H1 (cell line): ENCODE measurements at regions not wholly inside any gene's neighbourhood (a gene's known extent, or its start where the extent isn't known, plus 50 kb on each side); places are given as distances from the start of the nearest gene placed in this dataset.
"Not testable (repeated sequence)": the region's sequence is repeated elsewhere in the genome, so short reads cannot be mapped to it uniquely, and the experiment has no call there.

Experiments
- CTCF ChIA-PET: fragments of 300-600 bp; sonication (Branson Sonifier 250); formaldehyde crosslinking; loops from one replicate; lab custom pipeline; 2021; ENCODE audit not compliant: partially characterized antibody; lab: Charles Lee
- POLR2A ChIA-PET: fragments of 300-600 bp; sonication (Branson Sonifier 250); formaldehyde crosslinking; loops from one replicate; lab custom pipeline; 2021; ENCODE audit warnings: inconsistent platforms; ENCODE audit not compliant: partially characterized antibody; lab: Charles Lee
- DNase-seq, 2 experiments: peaks; one replicate each; pipeline versions ENCODE4 v3.0.0 to v3.0.0-alpha.2; 2010 to 2022; ENCODE audit warnings: low spot score in 2 of 2, low read depth in 1 of 2, mixed read lengths in 1 of 2
- FAIRE-seq: peaks from 2 replicates; lab custom pipeline; 2011; peaks lifted over from hg19 to GRCh38; lab: Jason Lieb, UNC
- H2AFZ ChIP-seq: 2 replicates; pipeline ENCODE4 v1.8.1; 2012; ENCODE audit warnings: low read length, inconsistent platforms
- H2AK5ac ChIP-seq: 2 replicates; pipeline ENCODE4 v1.6.1; 2013; ENCODE audit warnings: low read depth, low read length
- H2BK120ac ChIP-seq: replicated peaks from 2 replicates; pipeline ENCODE3; 2013; ENCODE audit warnings: low read depth, low read length, inconsistent platforms
- H2BK12ac ChIP-seq: 2 replicates; pipeline ENCODE4 v1.6.1; 2013; ENCODE audit warnings: low read depth, low read length
- H2BK15ac ChIP-seq: 2 replicates; pipeline ENCODE4 v1.6.1; 2013; ENCODE audit warnings: low read length
- H2BK20ac ChIP-seq: 2 replicates; pipeline ENCODE4 v1.6.1; 2013; ENCODE audit warnings: low read length
- H2BK5ac ChIP-seq: 2 replicates; pipeline ENCODE4 v1.6.1; 2013; ENCODE audit warnings: low read depth, low read length
- H3K14ac ChIP-seq: 2 replicates; pipeline ENCODE4 v1.6.1; 2013; ENCODE audit warnings: inconsistent platforms; ENCODE audit not compliant: insufficient read length
- H3K18ac ChIP-seq: 2 replicates; pipeline ENCODE4 v1.6.1; 2013; ENCODE audit warnings: low read length; ENCODE audit errors: extremely low read depth
- H3K23ac ChIP-seq: 2 replicates; pipeline ENCODE4 v1.6.1; 2013; ENCODE audit warnings: inconsistent platforms; ENCODE audit not compliant: insufficient read length
- H3K23me2 ChIP-seq: 2 replicates; pipeline ENCODE4 v1.6.1; 2013; ENCODE audit warnings: low read depth, low read length
- H3K27ac ChIP-seq: 2 replicates; pipeline ENCODE4 v1.6.1; 2011; ENCODE audit warnings: low read depth, low read length, inconsistent platforms
- H3K27me3 ChIP-seq, 4 experiments: replicated peaks in 1 of 4; 1 replicate in 1 of 4; 2 replicates in 3 of 4; pipeline versions ENCODE4 v1.6.1 to v1.8.1; 2011 to 2013; ENCODE audit warnings: low read length in 3 of 4, mild to moderate bottlenecking in 3 of 4, inconsistent platforms in 2 of 4, mixed read lengths in 2 of 4, moderate library complexity in 1 of 4; ENCODE audit not compliant: control insufficient read depth in 3 of 4, insufficient read depth in 3 of 4; ENCODE audit errors: extremely low read depth in 1 of 4
- H3K36me3 ChIP-seq, 4 experiments: 2 replicates each; pipeline versions ENCODE4 v1.6.1 to v1.8.1; 2011 to 2013; ENCODE audit warnings: mild to moderate bottlenecking in 4 of 4, low read length in 3 of 4, moderate library complexity in 2 of 4, control low read depth in 1 of 4, inconsistent platforms in 1 of 4; ENCODE audit not compliant: insufficient read depth in 4 of 4, control insufficient read depth in 2 of 4
- H3K4ac ChIP-seq: replicated peaks from 2 replicates; pipeline ENCODE3; 2013; ENCODE audit warnings: low read length, low read depth, mixed read lengths, inconsistent platforms; ENCODE audit not compliant: insufficient read length
- H3K4me1 ChIP-seq, 4 experiments: replicated peaks in 1 of 4; 1 replicate in 1 of 4; 2 replicates in 3 of 4; pipeline versions ENCODE4 v1.6.1 to v1.8.1; 2011 to 2013; ENCODE audit warnings: low read length in 3 of 4, inconsistent platforms in 2 of 4, mixed read lengths in 1 of 4; ENCODE audit not compliant: insufficient read depth in 4 of 4, control insufficient read depth in 3 of 4
- H3K4me2 ChIP-seq, 2 experiments: 2 replicates each; pipeline versions ENCODE4 v1.6.1 to v1.8.1; 2011 to 2013; ENCODE audit warnings: low read depth in 2 of 2, low read length in 2 of 2, control low read depth in 1 of 2, inconsistent platforms in 1 of 2, mild to moderate bottlenecking in 1 of 2; ENCODE audit not compliant: insufficient read depth in 1 of 2
- H3K4me3 ChIP-seq, 4 experiments: fragments of 200-600, 300-600 bp in 1 of 4; sonication (generic), shearing (Covaris generic), sonication (Bioruptor Twin) in 1 of 4; 2 replicates each; pipeline versions ENCODE4 v1.5.1 to v1.8.1; 2011 to 2016; ENCODE audit warnings: low read length in 4 of 4, low read depth in 3 of 4, control low read depth in 2 of 4, inconsistent platforms in 2 of 4, mild to moderate bottlenecking in 2 of 4, mixed read lengths in 1 of 4, moderate library complexity in 1 of 4; ENCODE audit not compliant: insufficient read depth in 2 of 4; ENCODE audit errors: extremely low read depth in 1 of 4
- H3K56ac ChIP-seq: replicated peaks from 2 replicates; pipeline ENCODE3; 2013; ENCODE audit warnings: low read depth, mild to moderate bottlenecking, mixed read lengths, low read length, inconsistent platforms; ENCODE audit not compliant: insufficient read length
- H3K79me1 ChIP-seq: 2 replicates; pipeline ENCODE4 v1.6.1; 2013; ENCODE audit warnings: low read depth, low read length, control low read depth
- H3K79me2 ChIP-seq, 2 experiments: 2 replicates each; pipeline versions ENCODE4 v1.6.1 to v1.8.1; 2012 to 2013; ENCODE audit warnings: low read length in 2 of 2, mild to moderate bottlenecking in 2 of 2, inconsistent platforms in 1 of 2; ENCODE audit not compliant: insufficient read depth in 2 of 2, control insufficient read depth in 1 of 2
- H3K9ac ChIP-seq, 4 experiments: replicated peaks in 1 of 4; 1 replicate in 1 of 4; 2 replicates in 3 of 4; pipeline versions ENCODE4 v1.6.1 to v1.8.1; 2011 to 2013; ENCODE audit warnings: low read depth in 3 of 4, low read length in 3 of 4, control low read depth in 2 of 4, mild to moderate bottlenecking in 2 of 4, moderate library complexity in 2 of 4, inconsistent platforms in 1 of 4; ENCODE audit errors: extremely low read depth in 1 of 4
- H3K9me3 ChIP-seq, 2 experiments: 2 replicates each; pipeline versions ENCODE4 v1.6.1 to v1.8.1; 2012 to 2013; ENCODE audit warnings: mild to moderate bottlenecking in 2 of 2, moderate library complexity in 2 of 2, control low read depth in 1 of 2, inconsistent platforms in 1 of 2, low read depth in 1 of 2, low read length in 1 of 2, mixed read lengths in 1 of 2; ENCODE audit not compliant: insufficient read depth in 2 of 2
- H4K20me1 ChIP-seq, 2 experiments: replicated peaks in 1 of 2; 2 replicates each; pipeline versions ENCODE3 to v1.8.1; 2011 to 2013; ENCODE audit warnings: inconsistent platforms in 2 of 2, low read length in 2 of 2, mild to moderate bottlenecking in 1 of 2; ENCODE audit not compliant: insufficient read depth in 2 of 2, control insufficient read depth in 1 of 2
- H4K5ac ChIP-seq: 2 replicates; pipeline ENCODE4 v1.6.1; 2013; ENCODE audit warnings: low read length, low read depth, mixed read lengths, inconsistent platforms; ENCODE audit not compliant: insufficient read length
- H4K8ac ChIP-seq: 2 replicates; pipeline ENCODE4 v1.8.0; 2013; ENCODE audit warnings: mild to moderate bottlenecking, moderate library complexity, low read length, inconsistent platforms; ENCODE audit not compliant: insufficient read depth; ENCODE audit errors: extremely low read depth
- H4K91ac ChIP-seq: replicated peaks from 2 replicates; pipeline ENCODE3; 2013; ENCODE audit warnings: low read length, mixed read lengths, inconsistent platforms; ENCODE audit not compliant: insufficient read length
- WGBS, 2 experiments: shearing (Covaris generic) in 1 of 2; methylation state at CpG; one replicate each; pipeline versions ENCODE4 v1.1.6 to v1.1.7; 2013 to 2015; ENCODE audit warnings: low lambda C conversion rate in 2 of 2, mixed read lengths in 2 of 2, inconsistent platforms in 1 of 2, low coverage in 1 of 2, missing lambda C conversion rate in 1 of 2; ENCODE audit not compliant: insufficient replicate concordance in 2 of 2, insufficient coverage in 1 of 2, insufficient read length in 1 of 2; ENCODE audit errors: extremely low coverage in 1 of 2, missing lambda C conversion rate in 1 of 2; 5-methylcytosine and 5-hydroxymethylcytosine counted together

DNA sequence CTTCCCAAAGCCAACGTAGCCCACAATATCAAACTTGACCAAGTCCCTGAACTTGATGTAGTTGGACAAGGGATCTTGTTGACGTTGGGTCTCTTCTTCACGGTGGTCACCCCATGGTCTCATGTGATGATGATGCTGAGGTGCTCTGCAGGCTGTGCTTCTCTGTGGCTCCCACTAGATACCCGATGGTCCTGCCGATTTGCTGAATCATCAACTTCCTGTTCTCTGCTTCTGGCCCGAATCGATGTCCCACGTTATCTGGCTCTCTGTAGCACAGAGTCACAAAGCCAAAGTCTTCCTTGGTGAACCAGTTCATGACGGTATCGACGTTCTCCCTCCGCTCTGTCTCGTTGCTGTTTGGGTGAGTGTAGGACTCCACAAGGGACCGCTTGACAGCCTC, 201.0 kb downstream of the ADRA2C start:
- H3K18ac ChIP-seq, H4K91ac ChIP-seq, H3K23me2 ChIP-seq, H2BK5ac ChIP-seq, H3K23ac ChIP-seq, H4K20me1 ChIP-seq, DNase-seq, H3K79me1 ChIP-seq, H3K27ac ChIP-seq, H3K4me2 ChIP-seq, FAIRE-seq, H4K8ac ChIP-seq, H2BK120ac ChIP-seq, H3K9ac ChIP-seq, H3K36me3 ChIP-seq, H2AK5ac ChIP-seq, H3K4me3 ChIP-seq, H4K5ac ChIP-seq, H3K9me3 ChIP-seq, CTCF ChIA-PET, POLR2A ChIA-PET, H2BK15ac ChIP-seq, H3K14ac ChIP-seq, H2AFZ ChIP-seq, H3K4me1 ChIP-seq, H2BK20ac ChIP-seq, H3K27me3 ChIP-seq, H3K4ac ChIP-seq, H3K79me2 ChIP-seq, H3K56ac ChIP-seq: not testable (repeated sequence)
- H2BK12ac ChIP-seq = peak overlapping the region; percentile 60; the same call in 1 of the 2 replicates
- WGBS, 2 experiments = 94% methylated on average over 14 of the region's 14 CpGs; no CpG with 5 or more reads in 1 of the 2 experiments

- not testable (repeated sequence) for DNase-seq, H4K91ac ChIP-seq, H3K4me3 ChIP-seq, H3K18ac ChIP-seq, H3K79me1 ChIP-seq, H4K8ac ChIP-seq, H2BK12ac ChIP-seq, H3K27me3 ChIP-seq, H3K9me3 ChIP-seq, H3K4ac ChIP-seq, H2BK5ac ChIP-seq, H3K23ac ChIP-seq, H2BK20ac ChIP-seq, H4K5ac ChIP-seq, H3K79me2 ChIP-seq, H3K23me2 ChIP-seq, H3K4me1 ChIP-seq, H3K56ac ChIP-seq, H2BK120ac ChIP-seq, H3K27ac ChIP-seq, H4K20me1 ChIP-seq, H2AFZ ChIP-seq, H3K14ac ChIP-seq, H3K9ac ChIP-seq, H3K36me3 ChIP-seq, FAIRE-seq, H2AK5ac ChIP-seq, H2BK15ac ChIP-seq
- ChIA-PET POLR2A (interaction anchor here (0.8 kb wide), 1 partner anchor 17 kb away, joined by 3 read pairs; no protein-coding TSS in a partner anchor), CTCF (interaction anchor here (0.6 to 0.7 kb wide), 2 partner anchors 22 to 776 kb away, joined by 3 read pairs; no protein-coding TSS in a partner anchor)
- peak overlapping the region; percentile 14 to 54; a peak in 3 of 4 replicates for H3K4me2 ChIP-seq
- 3% methylated on average over 2 of the region's 2 CpGs; no CpG with 5 or more reads in 1 of the 2 experiments for WGBS, 2 experiments
Observed at GRCh38 chr4:3972626-3973025, 206.4 kb downstream of the ADRA2C start.
